CD1c-positive myeloid dendritic cell (primary cell): ENCODE measurements at regions not wholly inside any gene's neighbourhood (a gene's known extent, or its start where the extent isn't known, plus 50 kb on each side); places are given as distances from the start of the nearest gene placed in this dataset.
"Not testable (repeated sequence)": the region's sequence is repeated elsewhere in the genome, so short reads cannot be mapped to it uniquely, and the experiment has no call there.

Experiments
- DNase-seq: peaks from one replicate; pipeline ENCODE4 v3.0.0-alpha.2; 2016; ENCODE audit errors: extremely low spot score

DNA sequence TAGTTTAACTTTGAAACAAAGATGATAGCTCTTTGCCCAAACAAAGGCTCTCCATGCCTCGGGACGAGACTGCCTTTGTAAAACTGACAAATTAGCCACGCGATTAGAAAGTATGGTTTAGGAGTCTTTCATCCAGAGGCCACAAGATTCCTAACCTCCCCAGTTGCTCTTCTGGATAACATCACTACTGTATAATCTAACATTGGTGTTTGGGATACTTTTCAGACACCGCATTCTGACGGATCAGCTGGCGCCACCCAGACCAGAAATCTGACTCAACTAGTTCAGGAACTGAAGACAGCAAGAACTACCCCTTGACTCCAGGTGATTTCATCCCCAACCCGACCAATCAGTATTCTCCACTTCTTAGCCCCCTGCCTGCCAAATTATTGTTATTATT is 98.1 kb upstream of the TEX13D start:
- DNase-seq: no peak

DNA sequence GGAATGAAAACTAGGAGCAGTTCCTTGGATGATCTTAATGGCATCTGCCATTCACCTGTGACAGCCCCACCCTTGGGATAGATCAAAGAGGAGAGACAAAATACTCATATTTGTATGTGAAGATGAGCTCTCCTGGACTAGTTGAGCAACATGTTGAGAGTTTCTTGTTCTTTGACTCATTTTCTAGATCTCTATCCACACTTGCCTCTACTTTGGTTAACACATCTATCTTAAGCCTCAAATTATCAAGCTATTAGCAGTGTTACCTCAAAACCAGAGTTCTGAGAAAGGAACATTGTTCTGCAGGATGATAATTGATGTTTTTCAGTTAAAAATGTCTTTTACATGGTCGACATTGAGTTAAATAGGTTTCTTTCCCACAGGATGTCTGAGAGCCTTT is 94.2 kb upstream of the TEX13D start:
- no peak for DNase-seq

DNA sequence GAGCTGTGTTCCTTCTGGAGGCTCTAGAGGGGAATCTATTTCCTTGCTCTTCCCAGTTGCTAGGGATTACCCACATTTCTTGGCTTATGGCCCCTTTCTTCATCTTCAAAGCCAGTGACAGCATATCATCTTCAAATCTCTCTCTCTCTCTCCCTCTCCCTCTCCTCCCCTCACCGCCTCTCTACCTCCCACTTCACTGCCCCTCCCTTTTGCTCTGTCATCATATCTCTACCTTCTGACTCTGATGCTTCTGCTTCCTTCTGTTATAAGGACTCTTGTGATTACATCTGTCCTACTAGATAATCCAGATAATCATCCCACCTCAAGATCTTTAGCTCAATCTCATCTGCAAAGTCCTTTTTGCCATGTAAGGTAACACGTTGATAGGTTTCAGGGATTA is 93.1 kb upstream of the TEX13D start:
- DNase-seq: no peak

DNA sequence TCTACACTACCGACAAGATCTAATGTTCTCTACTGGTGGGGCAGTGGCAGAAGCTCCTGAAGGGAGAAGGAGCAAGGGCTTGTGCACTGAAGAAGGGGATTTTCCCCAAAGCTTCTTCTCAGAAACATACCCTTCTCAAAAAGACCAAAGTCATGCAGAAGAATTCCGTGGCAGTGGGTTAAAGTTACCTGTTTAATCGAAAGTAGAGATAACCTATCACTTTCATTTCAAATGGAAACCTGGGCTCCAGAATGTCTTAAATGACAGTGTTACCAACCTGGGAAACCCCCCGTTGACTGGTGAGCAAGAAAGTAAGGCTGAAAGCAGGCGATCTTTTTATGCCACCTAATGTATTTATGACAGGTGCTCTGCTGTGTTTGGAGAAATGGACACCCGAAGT is 92.5 kb upstream of the TEX13D start:
- no peak for DNase-seq

DNA sequence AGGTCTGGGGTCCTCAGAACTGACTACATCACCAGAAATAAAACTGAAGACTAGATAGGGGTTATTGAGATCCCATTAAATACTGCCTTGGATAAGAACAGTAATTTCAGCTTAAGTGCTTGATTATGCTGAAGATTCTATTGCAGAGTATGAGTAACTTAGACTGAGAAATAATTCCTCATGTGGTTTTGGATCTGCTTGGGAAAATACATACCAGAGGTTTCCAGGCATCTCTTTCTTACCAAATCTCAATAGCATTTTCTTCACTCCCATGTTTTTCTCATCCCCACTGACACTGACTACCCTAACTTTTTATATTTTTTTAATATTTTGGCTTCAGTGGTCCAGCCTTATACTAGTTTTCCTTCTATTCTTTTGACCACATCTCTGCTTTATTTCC is 92.0 kb upstream of the TEX13D start:
- DNase-seq: no peak

DNA sequence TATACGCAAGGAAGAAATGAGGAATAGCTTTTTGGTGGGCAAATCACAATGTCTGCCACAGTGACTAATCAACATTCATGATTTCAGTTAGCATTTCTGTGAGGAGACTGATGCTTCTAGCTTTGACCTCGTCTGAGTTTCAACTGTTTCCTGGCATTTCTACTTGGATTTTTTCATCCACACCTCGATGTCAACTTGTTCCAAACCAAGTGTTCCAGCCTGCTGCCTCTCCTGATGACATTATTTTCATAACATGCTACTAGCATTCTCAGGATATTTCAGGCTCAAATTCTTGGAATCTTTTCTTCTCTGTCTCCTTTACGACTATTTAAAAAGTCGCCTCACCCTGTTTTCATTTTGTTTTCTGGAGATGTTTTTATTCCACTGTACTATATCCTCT is 90.3 kb upstream of the TEX13D start:
- no peak for DNase-seq

DNA sequence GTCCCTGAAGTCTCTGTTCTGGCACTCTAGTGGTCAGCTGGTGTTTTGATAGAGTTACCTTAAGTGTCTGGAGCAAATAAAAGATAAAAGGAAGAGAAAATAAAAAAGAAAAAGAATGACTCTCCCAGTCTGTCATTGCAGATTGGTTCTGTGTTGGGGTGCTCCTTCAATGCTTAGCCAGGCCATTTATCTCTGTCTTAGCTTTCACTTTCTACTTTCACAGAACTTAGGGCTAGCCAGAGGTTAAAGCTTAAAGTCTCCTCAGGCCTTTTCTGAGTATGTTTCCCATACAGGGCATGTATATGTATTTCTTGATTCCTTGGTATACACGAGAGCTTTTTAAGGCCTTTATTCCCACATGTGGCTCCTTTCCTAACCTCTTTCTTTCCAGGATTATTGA is 83.1 kb upstream of the TEX13D start:
- DNase-seq: no peak

DNA sequence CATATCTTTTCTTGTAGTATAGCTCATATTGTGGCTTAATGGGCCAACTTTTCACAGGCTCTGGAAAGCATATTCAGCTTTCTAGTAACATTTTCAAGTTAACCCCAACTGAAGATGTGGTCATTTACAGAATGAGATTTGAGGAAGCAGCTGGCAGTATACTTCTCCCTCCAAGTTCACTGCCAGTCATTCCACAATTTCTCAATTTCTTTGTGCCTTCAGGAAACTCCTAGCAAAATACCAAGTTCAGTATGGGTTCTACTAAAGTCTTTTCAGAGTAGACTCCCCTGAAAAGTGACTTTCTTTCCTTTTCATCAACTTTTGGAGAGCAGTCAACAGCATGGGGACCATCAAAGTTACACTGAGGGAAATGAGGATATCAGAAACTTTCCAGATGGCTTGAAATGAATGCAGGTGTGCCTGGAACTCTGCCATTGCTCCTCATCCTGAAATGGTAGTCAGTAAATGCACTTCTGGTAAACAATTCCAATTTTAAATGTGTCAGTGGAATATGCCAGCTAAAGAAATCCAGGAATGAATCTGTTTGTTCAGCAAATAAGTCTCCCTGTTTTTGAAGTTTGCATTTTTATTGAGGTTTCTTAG is 81.5 kb upstream of the TEX13D start:
- DNase-seq: no peak

DNA sequence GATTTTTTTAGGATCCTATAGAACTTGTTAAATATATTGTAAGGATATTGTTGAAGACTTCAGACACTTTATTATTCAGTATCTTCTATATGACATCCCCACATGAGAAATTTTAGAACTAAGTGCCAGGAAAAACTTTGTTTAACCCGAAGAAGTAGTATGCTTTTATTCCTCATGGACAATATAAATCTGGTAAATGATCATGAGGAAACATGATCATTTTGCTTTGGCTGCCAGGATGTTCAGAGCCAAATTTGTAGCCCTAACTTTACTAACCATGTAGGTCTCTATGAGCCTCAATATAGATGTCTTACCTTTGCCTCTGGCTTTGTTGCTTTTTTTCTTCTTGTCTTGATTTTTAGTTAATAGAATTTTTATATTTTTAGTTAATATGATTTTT is 77.8 kb upstream of the TEX13D start:
- no peak for DNase-seq

DNA sequence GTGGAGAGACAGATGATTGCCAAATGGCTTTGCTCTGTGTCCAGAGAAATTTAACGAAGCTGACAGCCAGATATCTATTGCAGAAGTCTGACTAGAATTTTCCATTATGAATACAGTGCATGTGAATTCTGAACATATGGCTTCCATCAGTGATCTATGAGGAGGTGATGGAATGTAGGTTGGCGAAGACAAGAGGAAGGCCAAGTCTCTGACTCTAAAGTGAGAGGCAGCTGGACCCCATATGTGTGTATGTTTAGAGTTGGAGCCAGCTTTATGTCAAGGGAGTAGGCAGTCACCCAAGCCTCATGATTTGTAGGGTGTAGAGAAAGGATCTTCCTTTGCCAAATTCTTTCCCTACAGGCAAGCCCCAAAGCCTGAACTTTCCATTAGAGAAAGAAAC is 76.2 kb upstream of the TEX13D start:
- no peak for DNase-seq

DNA sequence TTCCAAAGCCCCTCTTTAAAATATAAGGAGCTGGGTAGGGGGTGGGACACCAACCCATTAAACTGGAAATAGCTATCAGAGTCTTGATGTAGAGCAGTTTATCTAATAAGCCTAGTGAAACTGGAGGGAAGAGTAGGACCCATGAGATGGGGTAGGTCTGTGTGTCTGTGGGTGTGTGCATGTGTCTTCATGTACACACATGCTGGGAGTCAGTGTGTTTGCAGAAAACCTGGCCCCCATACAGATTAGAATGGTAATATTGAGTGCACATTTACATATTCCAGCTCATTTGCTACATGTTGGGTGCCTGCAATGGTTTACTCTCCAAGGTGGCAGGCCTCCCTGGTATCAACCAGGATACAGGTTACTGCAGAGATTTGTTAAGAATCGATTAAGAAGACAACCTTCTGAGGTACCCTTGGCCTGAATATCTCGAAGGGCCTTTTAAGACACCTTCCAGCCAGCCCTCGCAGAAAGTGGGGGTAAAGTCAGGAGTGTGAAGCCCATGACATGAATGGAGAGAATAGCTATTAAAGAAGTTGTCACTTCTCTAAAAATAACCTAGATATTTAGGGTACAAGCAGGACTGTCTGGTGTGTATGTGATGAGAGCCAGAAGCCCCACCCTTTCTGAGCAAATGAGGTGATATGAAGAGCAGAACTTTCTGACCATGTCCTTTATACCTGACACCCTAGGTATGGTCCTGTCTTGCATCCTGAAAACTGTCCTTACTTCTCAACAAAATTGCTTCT is 75.7 kb upstream of the TEX13D start:
- no peak for DNase-seq

DNA sequence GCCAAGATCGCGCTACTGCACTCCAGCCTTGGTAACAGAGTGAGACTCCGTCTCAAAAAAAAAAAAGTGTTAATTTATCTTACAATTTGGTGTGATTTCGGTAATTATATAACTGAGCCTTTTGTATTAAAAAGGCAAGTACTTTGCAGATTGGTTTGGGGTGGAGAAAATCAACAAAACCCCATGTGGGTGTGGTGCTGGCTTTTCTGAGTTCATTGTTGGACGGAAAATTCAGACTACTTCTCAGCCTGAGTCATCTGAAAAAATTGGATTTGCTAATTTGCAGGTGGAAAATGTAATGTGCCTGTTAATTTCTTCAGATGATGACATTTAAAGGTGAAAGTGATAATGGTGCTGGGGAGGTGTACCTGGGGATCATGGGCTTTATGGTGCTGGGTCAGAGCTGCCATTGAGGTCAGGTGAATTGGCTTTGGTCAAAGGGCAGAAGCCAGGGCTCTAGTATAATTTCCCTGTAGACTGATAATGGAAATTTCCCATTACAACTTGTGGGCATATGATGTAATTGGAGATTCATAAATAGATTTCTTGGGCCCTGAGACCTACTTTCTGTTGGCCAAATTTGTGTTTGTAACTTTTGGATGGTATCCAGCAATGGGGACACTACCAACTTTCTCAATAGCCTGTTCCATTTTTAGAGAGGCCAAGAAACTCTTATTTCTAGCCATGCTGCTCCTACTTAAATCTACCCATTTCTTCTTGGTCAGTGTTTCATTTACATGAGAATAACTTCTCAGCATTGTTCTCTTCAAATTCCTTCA is 74.3 kb upstream of the TEX13D start:
- no peak for DNase-seq

DNA sequence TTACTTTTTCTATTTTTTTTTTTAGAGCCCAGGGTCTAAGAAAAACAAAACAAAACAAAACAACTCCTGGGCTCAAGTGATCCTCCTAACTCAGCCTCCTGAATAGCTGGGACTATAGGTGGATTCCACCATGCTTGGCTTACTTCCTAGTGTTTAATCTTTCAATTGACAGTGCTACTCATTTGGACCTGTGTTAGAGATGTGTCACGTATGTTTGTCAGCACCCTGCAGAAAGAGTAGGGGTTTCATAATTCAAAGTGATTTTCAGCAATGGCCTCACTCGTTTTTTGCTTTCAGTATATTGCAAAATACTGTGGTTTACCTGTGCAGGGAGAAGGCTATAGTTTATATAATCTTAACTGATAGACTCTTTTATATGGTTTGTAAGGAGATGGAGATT is 71.6 kb upstream of the TEX13D start:
- no peak for DNase-seq

DNA sequence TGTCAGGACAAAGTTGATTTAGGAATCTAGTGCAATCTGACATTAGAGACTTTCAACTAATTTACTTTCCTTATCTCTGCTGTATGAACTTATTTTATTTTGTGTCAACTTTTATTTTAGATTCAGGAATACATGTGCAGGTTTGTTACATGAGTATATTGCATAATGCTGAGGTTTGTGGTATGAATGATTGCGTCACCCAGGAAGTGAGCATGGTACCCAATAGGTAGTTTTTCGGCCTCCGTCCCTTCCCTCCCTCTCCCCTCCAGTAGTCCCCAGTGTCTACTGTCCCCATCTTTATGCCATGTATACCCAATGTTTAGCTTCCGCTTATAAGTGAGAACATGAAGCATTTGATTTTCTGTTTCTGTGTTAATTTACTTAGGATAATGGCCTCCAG is 68.7 kb upstream of the TEX13D start:
- DNase-seq: no peak

DNA sequence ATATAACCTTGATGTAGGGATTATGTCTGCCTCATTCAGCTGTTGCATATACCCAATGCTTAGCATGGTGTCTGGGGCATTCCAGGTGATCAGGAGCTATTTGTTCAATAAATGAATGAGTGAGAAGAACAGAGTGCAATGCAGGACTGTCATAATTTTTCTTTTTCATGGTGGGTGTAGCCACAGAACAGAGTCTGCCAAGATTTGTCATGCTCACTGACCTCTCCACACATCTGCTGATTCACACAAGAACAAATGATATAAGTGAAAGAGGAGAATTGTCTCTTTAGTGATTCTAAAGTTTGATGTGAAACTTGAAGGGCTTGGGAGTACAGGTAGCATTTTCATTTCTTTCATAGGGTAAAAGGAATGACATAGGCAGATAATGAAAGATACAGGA is 64.4 kb upstream of the TEX13D start:
- DNase-seq: no peak

DNA sequence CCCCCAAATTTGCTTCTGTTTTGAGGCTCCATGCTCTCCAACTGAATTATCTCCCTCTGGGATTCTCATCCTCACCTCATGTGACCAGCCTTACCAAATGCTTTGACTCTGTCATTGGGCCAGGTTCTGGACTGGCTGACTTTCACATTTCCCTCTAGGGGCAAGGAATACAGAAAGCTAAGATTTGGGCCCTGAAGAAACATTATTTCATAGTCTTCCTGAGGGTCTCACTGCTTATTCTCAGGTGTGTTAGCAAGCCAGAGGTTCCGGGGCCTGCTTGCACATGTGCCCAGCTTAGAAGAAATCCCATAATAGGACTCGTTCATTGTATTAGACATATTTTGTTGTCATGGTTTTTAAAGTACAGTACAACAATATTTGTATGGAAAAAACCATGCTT is 62.6 kb upstream of the TEX13D start:
- DNase-seq: no peak

DNA sequence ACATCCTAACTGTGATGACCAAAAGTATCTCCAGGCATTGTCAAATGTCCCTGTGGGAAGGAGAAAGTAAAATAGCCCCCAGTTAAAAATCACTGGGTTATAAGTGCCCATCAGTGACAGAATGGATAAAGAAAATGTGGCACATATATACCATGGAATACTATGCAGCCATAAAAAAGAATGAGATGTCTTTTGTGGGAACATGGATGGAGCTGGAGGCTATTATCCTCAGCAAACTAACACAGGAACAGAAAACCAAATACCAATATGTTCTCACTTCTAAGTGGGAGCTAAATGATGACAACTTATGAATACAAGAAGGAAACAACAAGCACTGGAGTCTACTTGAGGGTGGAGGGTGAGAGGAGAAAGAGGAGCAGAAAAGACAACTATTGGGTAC is 60.9 kb upstream of the TEX13D start:
- DNase-seq: not testable (repeated sequence)

DNA sequence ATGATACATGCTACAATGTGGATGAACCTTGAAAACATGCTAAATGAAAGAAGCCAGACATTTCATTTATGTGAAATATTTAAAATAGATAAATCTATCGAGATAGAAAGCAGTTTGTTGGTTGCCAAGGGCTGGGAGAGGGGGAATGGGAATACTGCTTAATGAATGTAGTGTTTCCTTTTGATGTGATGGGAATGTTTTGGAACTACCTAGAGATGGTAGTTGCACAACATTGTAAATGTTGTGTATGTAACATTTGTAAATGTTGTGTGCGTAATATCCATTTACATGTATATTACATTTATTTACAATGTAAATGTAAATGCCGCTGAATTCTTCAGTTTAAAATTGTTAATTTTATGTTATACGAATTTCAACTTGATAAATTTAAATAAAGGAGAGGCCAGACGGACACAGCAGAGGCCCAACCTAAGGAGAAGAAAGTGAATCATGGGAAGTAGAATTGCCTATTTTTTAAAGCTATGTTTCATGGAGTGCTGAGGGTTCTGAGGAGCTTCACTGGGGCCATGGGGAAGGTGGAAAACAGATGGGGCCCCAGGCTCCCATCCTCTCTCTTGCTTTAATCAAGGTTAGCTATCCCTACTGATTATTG is 60.0 kb upstream of the TEX13D start:
- no peak for DNase-seq

DNA sequence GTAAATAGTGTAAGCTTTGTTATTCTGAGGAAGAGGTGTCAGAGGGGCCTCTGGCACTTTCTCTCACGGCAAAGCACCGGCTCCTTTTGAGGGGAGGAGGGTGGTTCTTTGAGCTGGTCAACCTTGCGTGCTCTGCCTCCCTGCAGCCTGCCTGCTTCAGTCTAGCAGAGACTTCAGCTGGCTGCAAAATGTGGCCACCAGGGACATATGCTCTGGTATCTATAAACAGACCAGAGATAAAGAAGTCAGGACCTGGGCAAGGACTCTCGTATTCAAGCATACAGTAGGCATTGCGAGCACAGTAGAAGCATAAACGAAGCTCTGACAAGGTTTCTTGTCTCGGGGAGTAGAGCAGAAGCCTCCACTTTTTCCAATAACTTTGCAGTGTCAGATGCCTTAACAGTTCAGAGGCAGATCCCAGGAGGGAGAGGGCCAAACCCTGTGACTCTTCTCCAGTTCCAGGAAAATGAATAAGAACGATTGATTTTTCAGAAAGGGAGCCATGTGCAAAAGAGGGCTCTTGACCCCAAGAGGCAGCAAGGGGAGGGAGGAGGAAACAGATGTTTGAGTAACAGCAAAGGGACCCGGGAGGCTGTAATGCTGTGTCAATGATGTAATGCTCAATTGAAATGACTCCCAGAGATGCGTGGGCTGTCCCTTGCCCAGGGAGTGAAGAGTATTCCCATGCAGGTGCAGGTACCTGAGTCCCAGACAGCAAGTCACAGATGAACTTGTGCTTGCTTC is 57.9 kb upstream of the TEX13D start:
- no peak for DNase-seq

DNA sequence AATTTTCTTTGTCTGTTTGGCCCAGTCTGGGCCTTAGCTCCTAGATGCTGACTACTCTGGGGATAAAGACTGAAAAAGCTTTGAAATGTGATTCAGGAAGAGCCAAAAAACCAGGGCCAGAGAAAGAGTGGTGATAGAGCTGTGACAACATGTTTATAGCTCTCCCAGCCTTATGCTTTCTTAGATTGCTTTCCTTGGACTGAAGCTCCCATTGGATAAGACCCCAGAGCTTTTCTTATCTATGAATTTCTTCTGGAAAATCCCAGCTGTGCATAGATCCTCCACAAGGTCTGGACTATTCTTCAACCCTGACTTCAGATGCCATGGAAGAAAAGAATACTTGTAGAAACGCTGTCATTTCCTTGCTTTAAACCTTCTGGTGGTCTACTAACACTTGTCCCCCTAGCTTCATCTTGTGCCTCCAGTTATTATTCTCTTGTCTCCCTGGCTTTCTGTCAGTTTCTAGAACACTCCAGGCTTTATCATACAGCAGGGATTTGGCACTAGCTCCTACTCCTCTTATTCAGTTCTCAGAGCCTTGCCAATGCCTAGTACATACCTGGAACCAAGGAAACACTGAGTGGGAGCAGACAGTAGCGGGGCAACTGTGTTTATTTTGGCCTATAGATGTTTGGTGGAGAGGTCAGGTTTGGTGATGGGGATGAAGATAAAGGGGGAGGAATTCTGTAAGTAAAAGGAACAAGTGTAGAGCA is 57.1 kb upstream of the TEX13D start:
- DNase-seq: no peak

DNA sequence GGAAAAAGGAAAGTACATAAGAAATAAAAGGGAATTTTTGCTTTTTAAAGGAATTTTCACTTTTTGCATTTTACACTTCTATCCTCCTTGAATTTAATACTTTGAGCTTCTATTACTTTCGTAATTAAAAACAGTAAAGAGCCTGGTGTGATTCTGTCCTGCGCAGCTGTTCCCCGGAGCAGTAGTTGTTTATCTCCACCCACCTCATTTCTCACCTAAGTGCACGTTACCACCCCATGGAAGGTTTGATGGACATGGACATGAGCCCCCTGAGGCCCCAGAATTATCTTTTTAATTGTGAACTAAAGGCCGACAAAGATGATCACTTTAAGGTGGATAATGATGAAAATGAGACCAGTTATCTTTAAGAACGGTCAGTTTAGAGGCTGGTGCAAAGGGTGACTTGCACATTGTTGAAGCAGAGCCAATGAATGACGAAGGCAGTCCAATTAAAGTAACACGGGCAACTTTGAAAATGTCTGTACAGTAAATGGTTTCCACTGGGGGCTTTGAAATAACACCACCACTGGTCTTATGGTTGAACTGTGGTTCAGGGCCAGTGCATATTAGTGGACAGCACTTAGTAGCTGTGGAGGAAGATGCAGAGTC is 52.1 kb upstream of the TEX13D start:
- DNase-seq: no peak
